Calu3 (cell line): ENCODE measurements at regions not wholly inside any gene's neighbourhood (a gene's known extent, or its start where the extent isn't known, plus 50 kb on each side); places are given as distances from the start of the nearest gene placed in this dataset.

Source experiments
- BruUV-seq: library from RNA; stranded (reverse); fragments of 400-500 nt; replicated peaks from 2 replicates; lab custom pipeline; 2021; lab: Mats Ljungman, UMichigan
- CTCF ChIA-PET: fragments of 300-600 bp; sonication (Branson Sonifier 250); formaldehyde crosslinking; loops from one replicate; lab custom pipeline; 2022; ENCODE audit warnings: antibody characterized with exemption; lab: Charles Lee
- DNase-seq: peaks from one replicate; pipeline ENCODE4 v3.0.0; 2022
- H3K27ac Mint-ChIP-seq: one replicate; pipeline ENCODE4 v1.8.0; 2022; ENCODE audit warnings: mixed read lengths; ENCODE audit not compliant: unreplicated experiment
- H3K27me3 Mint-ChIP-seq: one replicate; pipeline ENCODE4 v1.8.0; 2022; ENCODE audit warnings: mixed read lengths; ENCODE audit not compliant: unreplicated experiment
- H3K36me3 Mint-ChIP-seq: one replicate; pipeline ENCODE4 v1.8.0; 2022; ENCODE audit warnings: mild to moderate bottlenecking, moderate library complexity, mixed read lengths; ENCODE audit not compliant: insufficient read depth, unreplicated experiment
- H3K4me1 Mint-ChIP-seq: one replicate; pipeline ENCODE4 v1.8.0; 2022; ENCODE audit warnings: mild to moderate bottlenecking, low read depth, mixed read lengths; ENCODE audit not compliant: unreplicated experiment
- H3K4me3 Mint-ChIP-seq: one replicate; pipeline ENCODE4 v1.8.0; 2022; ENCODE audit warnings: mild to moderate bottlenecking, low read depth, moderate library complexity, mixed read lengths; ENCODE audit not compliant: unreplicated experiment
- H3K9me3 Mint-ChIP-seq: one replicate; pipeline ENCODE4 v1.8.0; 2022; ENCODE audit warnings: low read depth, mixed read lengths; ENCODE audit not compliant: unreplicated experiment
- intact Hi-C: fragments of 100-400 bp; cut with micrococcal nuclease; formaldehyde crosslinking; loops from one replicate; pipeline ENCODE4 v1.10.0; 2022; ENCODE audit not compliant: unreplicated experiment
- TF ChIP-seq, protein P1 (sequence below): fragments of 200-600 bp; IDR thresholded peaks from one replicate; pipeline ENCODE4 v1.8.0; 2022; ENCODE audit warnings: antibody characterized with exemption; ENCODE audit not compliant: unreplicated experiment

DNA sequence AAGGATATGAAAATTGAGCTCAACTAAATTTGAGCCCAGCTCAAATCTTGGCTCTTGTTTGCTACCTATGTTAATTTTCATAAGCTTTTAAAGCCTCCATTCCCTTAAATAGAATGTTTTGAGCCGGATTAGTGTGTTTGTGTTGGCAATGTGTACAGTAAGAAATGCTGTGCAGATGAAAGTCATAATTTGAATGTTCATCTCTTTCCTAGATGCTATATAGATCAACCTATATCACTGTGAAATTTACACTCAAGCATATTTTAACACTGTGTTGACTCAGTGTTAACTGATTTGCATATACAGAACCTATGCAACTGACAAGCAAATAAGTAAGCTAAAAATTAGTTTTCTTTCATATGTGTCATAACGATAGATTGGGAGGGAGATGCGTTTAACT lies 272.5 kb downstream of the TFEC start:
- Mint-ChIP-seq H3K9me3 (peaks cover 2% of the 10 kb centered on the region), H3K27me3 (no peaks in the 10 kb centered on the region), H3K36me3 (no peaks in the 10 kb centered on the region), H3K4me1 (no peaks in the 10 kb centered on the region), H3K27ac (no peak overlapping the region), H3K4me3 (no peak overlapping the region)
- TF ChIP-seq, protein P1, sequence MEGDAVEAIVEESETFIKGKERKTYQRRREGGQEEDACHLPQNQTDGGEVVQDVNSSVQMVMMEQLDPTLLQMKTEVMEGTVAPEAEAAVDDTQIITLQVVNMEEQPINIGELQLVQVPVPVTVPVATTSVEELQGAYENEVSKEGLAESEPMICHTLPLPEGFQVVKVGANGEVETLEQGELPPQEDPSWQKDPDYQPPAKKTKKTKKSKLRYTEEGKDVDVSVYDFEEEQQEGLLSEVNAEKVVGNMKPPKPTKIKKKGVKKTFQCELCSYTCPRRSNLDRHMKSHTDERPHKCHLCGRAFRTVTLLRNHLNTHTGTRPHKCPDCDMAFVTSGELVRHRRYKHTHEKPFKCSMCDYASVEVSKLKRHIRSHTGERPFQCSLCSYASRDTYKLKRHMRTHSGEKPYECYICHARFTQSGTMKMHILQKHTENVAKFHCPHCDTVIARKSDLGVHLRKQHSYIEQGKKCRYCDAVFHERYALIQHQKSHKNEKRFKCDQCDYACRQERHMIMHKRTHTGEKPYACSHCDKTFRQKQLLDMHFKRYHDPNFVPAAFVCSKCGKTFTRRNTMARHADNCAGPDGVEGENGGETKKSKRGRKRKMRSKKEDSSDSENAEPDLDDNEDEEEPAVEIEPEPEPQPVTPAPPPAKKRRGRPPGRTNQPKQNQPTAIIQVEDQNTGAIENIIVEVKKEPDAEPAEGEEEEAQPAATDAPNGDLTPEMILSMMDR = no peak
- BruUV-seq = no TSS peak
- CTCF ChIA-PET = interaction anchor here (1.2 kb wide), 1 partner anchor 9 kb away, joined by 3 read pairs; no protein-coding TSS in a partner anchor
- intact Hi-C loops = no loop called here
- no peak for DNase-seq

DNA sequence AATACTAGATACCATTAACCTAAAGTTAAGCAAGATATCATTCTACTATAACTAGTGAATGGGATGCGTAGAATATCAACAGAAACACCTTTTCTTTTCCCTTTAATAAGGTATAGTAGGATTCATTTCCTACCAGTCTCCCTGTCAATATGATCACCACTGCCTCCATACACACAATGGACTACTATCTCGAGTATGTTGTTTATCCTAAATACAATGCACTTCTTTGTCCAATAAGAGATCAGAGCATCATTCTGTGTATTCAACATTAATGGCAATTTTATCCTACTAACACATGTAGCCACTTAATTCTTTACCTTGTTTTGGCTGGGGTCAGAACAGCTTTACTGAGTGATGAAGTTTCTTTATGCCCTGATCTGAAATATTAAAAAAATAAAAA lies 276.3 kb downstream of the TFEC start:
- CTCF ChIA-PET = no interaction called here
- Mint-ChIP-seq H3K36me3 (no peaks in the 10 kb centered on the region), H3K27ac (no peak overlapping the region), H3K9me3 (peaks cover 2% of the 10 kb centered on the region), H3K4me3 (no peak overlapping the region), H3K27me3 (no peaks in the 10 kb centered on the region), H3K4me1 (no peaks in the 10 kb centered on the region)
- TF ChIP-seq, protein P1 = no peak
- intact Hi-C loops = no loop called here
- DNase-seq = no peak
- BruUV-seq = no TSS peak

DNA sequence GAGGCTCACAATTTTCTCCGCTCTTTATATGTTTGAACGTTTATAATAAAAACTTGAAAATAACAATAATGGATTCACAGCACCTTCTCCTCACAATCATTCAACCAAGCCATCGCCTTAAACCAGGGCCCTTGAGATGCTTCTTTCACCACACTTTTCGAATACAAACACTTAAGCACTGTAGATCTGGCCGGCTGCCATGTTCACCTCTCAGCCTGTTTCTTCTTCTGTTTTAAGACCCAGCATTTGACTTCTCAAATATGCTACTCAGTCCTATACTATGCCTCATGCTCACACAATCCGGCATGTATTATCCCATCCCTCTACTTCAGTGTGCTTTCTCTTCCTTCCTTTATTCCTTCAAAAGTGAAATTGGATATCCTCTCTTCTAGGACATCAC lies 280.6 kb downstream of the TFEC start:
- intact Hi-C loops = loop anchor here (5.0 to 10.0 kb wide), 3 partner anchors 363 to 518 kb away; no protein-coding TSS in a partner anchor
- DNase-seq = no peak
- Mint-ChIP-seq H3K27me3 (no peaks in the 10 kb centered on the region), H3K4me3 (no peak overlapping the region), H3K4me1 (no peaks in the 10 kb centered on the region), H3K27ac (no peak overlapping the region), H3K36me3 (no peaks in the 10 kb centered on the region), H3K9me3 (no peaks in the 10 kb centered on the region)
- BruUV-seq = no TSS peak
- CTCF ChIA-PET = no interaction called here
- TF ChIP-seq, protein P1 = no peak

- intact Hi-C loops = loop anchor here (1.0 to 10.0 kb wide), 4 partner anchors 237 to 516 kb away; no protein-coding TSS in a partner anchor
- Mint-ChIP-seq H3K36me3 (no peaks in the 10 kb centered on the region), H3K4me1 (no peaks in the 10 kb centered on the region), H3K27me3 (no peaks in the 10 kb centered on the region), H3K27ac (no peak overlapping the region), H3K9me3 (no peaks in the 10 kb centered on the region), H3K4me3 (no peak overlapping the region)
- DNase-seq = peak; percentile 20
- CTCF ChIA-PET = no interaction called here
- BruUV-seq = no TSS peak
- TF ChIP-seq, protein P1 = peak; percentile 41
Measured at GRCh38 chr7:115748123-115748738, 282.3 kb downstream of the TFEC start.
